ENCODE measurements at regions not wholly inside any gene's neighbourhood (a gene's known extent, or its start where the extent isn't known, plus 50 kb on each side); places are given as distances from the start of the nearest gene placed in this dataset.

DNA sequence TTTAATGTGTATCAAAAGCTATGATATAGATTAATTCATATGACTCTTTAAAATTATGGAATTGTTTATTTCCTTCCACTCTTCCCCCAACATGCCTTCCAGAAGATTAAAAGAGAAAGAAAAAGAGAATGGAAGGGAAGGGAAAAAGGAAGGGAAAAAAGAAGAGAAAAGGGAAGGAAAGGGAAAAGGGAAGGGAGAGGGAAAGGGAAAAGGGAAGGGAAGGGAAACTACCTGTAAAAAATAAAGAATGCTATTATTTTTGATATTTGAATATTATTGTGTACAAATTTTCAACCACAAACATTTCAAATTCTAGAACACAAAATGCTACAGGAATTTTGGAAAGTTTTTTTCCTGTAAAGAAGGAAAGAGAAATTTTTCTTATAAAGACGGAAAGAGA lies 281.7 kb downstream of the SLCO4C1 start:
- TF ChIP-seq, protein P1, sequence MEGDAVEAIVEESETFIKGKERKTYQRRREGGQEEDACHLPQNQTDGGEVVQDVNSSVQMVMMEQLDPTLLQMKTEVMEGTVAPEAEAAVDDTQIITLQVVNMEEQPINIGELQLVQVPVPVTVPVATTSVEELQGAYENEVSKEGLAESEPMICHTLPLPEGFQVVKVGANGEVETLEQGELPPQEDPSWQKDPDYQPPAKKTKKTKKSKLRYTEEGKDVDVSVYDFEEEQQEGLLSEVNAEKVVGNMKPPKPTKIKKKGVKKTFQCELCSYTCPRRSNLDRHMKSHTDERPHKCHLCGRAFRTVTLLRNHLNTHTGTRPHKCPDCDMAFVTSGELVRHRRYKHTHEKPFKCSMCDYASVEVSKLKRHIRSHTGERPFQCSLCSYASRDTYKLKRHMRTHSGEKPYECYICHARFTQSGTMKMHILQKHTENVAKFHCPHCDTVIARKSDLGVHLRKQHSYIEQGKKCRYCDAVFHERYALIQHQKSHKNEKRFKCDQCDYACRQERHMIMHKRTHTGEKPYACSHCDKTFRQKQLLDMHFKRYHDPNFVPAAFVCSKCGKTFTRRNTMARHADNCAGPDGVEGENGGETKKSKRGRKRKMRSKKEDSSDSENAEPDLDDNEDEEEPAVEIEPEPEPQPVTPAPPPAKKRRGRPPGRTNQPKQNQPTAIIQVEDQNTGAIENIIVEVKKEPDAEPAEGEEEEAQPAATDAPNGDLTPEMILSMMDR (IDR thresholded peaks at IDR 0.05): no peak
- no peak for TF ChIP-seq POLR2A (IDR thresholded peaks at IDR 0.05)

All from adrenal gland (tissue), 5 donors.